ENCODE measurements at regions not wholly inside any gene's neighbourhood (a gene's known extent, or its start where the extent isn't known, plus 50 kb on each side); places are given as distances from the start of the nearest gene placed in this dataset.

DNA sequence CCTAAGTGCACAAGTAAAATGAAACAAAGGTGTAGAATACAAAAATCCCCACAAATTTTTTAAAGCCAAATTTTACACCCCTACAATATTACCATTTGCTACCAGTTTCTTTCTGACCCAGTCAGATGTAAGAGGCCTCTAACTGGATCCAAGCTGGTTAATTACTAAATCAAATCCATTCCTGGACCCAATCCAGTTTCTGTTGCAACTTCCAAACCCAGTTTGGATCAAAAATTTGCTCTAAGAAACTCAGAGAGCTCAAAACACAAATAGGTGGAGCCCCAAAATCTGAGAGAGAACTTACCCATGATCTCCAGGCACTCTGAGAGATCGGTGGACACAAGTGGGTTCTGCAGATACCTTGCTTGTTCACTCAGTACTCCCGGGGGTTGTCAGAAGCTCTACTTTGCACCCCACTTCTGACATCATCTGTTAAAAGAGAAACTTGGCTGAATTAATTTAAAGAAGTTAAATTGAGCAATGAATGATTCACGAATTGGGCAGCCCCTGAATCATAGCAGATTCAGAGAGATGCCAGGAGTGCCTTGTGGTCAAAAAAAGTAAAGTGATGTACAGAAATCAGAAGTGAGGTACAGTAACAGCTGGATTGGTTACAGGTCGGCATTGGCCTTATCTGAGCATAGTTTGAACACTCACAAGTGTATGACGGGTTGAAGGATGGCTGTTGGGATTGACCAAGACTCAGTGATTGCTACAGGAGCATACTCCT is 448.0 kb downstream of the KCNT2 start:
- TF ChIP-seq EZH2 (IDR thresholded peaks at IDR 0.05) (no peak), EZH2phosphoT487 (IDR thresholded peaks at IDR 0.05) (no peak), CTCF (IDR thresholded peaks at IDR 0.05) (no peak)
- Histone ChIP-seq H3K27ac (no peak overlapping the region), H3K9ac (no peak overlapping the region), H3K36me3 (no peaks in the 10 kb centered on the region), H3K4me3 (no peak overlapping the region), H3K9me3 (ENCODE audit: low read depth) (no peaks in the 10 kb centered on the region), H3K4me1 (no peaks in the 10 kb centered on the region), H3K27me3 (no peaks in the 10 kb centered on the region), H4K20me1 (ENCODE audit: low read depth) (no peaks in the 10 kb centered on the region), H2AFZ (replicated peaks) (peak overlapping the region; percentile 44), H3K79me2 (ENCODE audit: low read depth) (no peaks in the 10 kb centered on the region), H3F3A (ENCODE audit: low read depth) (no peaks in the 10 kb centered on the region), H3K4me2 (no peak overlapping the region)
- H3K36me3 Mint-ChIP-seq, result no peaks in the 10 kb centered on the region
- no peaks in the 10 kb centered on the region for H3K9me3 Mint-ChIP-seq
- no peak overlapping the region for H3K4me3 Mint-ChIP-seq
- H3K27ac Mint-ChIP-seq, result no peak overlapping the region
- H3K27me3 Mint-ChIP-seq (ENCODE audit: insufficient read depth, low read depth), result no peaks in the 10 kb centered on the region
- no peaks in the 10 kb centered on the region for H3K4me1 Mint-ChIP-seq
- DNase-seq (ENCODE audit: low spot score), result no peak

DNA sequence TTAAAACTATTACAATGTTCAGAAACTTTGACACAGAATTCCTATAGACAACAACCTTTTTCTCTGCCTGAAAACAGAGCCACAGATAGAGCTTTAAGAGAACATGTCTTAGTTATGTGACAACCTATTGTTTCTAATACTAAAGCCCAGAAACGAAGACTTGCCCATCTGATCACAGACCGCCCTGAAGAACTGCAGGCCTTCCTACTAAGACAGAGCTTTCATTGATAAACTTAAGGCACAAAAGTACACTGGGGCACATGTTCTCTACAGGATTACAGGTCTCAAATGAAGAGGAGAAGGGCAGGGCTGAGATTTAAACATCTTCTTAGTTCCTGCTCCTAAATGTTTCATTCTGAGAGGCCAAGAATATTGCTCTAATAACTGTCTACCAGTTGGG is 452.7 kb downstream of the KCNT2 start:
- H3K4me1 Mint-ChIP-seq, result no peaks in the 10 kb centered on the region
- Histone ChIP-seq H3K4me2 (no peak overlapping the region), H3K36me3 (no peaks in the 10 kb centered on the region), H3K27me3 (no peaks in the 10 kb centered on the region), H3K9ac (no peak overlapping the region), H4K20me1 (ENCODE audit: low read depth) (no peaks in the 10 kb centered on the region), H3K9me3 (ENCODE audit: low read depth) (no peaks in the 10 kb centered on the region), H3K4me3 (no peak overlapping the region), H3K79me2 (ENCODE audit: low read depth) (no peaks in the 10 kb centered on the region), H3F3A (ENCODE audit: low read depth) (no peaks in the 10 kb centered on the region), H3K4me1 (no peaks in the 10 kb centered on the region), H3K27ac (no peak overlapping the region), H2AFZ (replicated peaks) (peak overlapping the region; percentile 59)
- H3K27me3 Mint-ChIP-seq (ENCODE audit: insufficient read depth, low read depth), result no peaks in the 10 kb centered on the region
- no peak overlapping the region for H3K27ac Mint-ChIP-seq
- TF ChIP-seq EZH2phosphoT487 (IDR thresholded peaks at IDR 0.05), result no peak
- no peak for TF ChIP-seq CTCF (IDR thresholded peaks at IDR 0.05)
- TF ChIP-seq EZH2 (IDR thresholded peaks at IDR 0.05), result no peak
- H3K9me3 Mint-ChIP-seq, result no peaks in the 10 kb centered on the region
- H3K4me3 Mint-ChIP-seq, result no peak overlapping the region
- DNase-seq (ENCODE audit: low spot score), result no peak
- no peaks in the 10 kb centered on the region for H3K36me3 Mint-ChIP-seq

DNA sequence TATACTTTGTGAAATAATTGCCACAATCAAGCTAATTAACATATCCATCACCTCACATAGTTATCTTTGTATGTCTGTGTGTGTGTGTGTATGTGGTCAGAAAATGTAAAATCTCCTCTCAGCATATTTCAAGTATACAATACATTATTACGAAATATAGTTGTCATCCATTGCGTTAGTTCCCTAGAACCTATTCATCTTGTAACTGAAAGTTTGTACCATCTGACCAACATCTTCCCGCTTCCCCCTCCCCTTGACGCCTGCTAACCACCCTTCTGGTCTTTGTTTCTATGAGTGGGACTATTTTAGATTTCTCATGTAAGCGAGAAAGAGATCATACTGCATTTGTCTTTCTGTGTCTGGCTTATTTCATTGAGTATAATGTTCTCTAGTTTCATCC is 455.3 kb downstream of the KCNT2 start:
- Histone ChIP-seq H4K20me1 (ENCODE audit: low read depth) (no peaks in the 10 kb centered on the region), H2AFZ (replicated peaks) (no peak overlapping the region), H3K79me2 (ENCODE audit: low read depth) (no peaks in the 10 kb centered on the region), H3K27ac (no peak overlapping the region), H3F3A (ENCODE audit: low read depth) (no peaks in the 10 kb centered on the region), H3K36me3 (no peaks in the 10 kb centered on the region), H3K4me3 (no peak overlapping the region), H3K4me1 (peaks cover 5% of the 10 kb centered on the region), H3K9ac (no peak overlapping the region), H3K4me2 (no peak overlapping the region), H3K27me3 (no peaks in the 10 kb centered on the region), H3K9me3 (ENCODE audit: low read depth) (no peaks in the 10 kb centered on the region)
- Mint-ChIP-seq H3K4me3 (no peak overlapping the region), H3K4me1 (no peaks in the 10 kb centered on the region), H3K9me3 (no peaks in the 10 kb centered on the region), H3K36me3 (no peaks in the 10 kb centered on the region), H3K27me3 (ENCODE audit: insufficient read depth, low read depth) (no peaks in the 10 kb centered on the region), H3K27ac (no peak overlapping the region)
- no peak for DNase-seq (ENCODE audit: low spot score)
- TF ChIP-seq EZH2 (IDR thresholded peaks at IDR 0.05), result no peak
- no peak for TF ChIP-seq CTCF (IDR thresholded peaks at IDR 0.05)
- TF ChIP-seq EZH2phosphoT487 (IDR thresholded peaks at IDR 0.05), result no peak

Data from neural progenitor cell (in vitro differentiated cells).